HG03439 (cell line): ENCODE measurements at regions not wholly inside any gene's neighbourhood (a gene's known extent, or its start where the extent isn't known, plus 50 kb on each side); places are given as distances from the start of the nearest gene placed in this dataset.

Experiments used
- ATAC-seq: cut with Tn5 transposase; IDR thresholded peaks from one replicate; pipeline ENCODE4 v1.9.1; 2021; ENCODE audit warnings: mild to moderate bottlenecking, moderate library complexity; ENCODE audit not compliant: unreplicated experiment

GRCh38 chr20:50338479-50339391 is 148.1 kb downstream of the CEBPB start:
- ATAC-seq: peak; percentile 59

- no peak for ATAC-seq
Observed at GRCh38 chr20:50339466-50339901, 148.9 kb downstream of the CEBPB start.

DNA sequence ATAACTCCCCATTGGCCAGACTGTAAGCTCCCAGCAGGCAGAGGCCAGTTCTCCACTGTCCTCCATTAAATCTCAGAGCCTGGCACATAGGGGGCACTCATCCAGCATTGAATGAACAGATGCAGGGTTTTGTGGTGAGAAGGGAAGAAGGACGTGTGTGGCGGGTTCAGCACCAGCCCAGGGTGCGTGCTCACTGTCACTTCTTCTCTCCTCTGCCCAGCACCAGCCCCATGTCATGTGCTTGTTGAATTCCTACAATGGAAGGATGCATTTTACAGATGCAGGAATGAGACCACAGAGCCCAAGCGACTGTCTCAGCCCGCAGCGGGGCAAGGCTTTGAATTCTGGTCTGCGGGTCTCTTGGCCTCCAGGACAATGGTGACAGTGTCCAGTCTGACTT is 149.9 kb downstream of the CEBPB start:
- no peak for ATAC-seq

GRCh38 chr20:50341050-50341449 is 150.4 kb downstream of the CEBPB start:
- ATAC-seq: no peak

DNA sequence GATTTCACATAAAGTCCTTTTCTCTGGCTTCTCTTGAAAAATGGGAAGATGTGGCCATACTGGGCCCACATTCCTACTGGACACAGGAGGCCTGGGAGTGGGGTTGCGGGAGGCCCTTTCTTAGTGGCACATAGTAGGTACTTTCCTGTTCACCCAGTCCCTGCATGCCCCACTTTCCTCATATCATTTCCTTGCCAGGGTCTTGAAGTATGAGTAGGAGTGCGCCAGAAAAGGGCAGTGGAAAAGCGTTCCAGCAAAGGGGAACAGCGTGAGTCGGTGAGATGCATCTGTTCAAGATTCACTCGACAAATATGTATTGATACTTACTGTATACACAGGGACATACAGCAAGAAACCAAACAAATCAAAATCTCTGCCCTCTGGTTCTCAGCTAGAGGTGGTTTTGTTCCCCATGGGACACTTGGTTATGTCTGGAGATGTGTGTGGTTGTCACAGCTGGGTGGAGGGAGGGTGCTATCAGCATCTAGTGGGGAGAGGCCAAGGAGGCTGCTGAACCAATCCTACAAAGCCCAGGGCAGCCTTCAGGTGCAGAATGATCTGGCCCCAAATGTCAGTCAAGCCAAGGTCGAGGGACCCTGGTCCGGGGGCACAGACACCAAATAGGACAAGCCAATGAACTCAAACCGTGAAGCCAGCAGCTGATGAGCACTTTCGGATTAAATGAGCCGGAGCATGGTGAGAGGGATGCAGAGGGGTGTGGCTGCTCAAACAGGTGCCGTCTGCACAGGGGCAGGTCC is 151.4 kb downstream of the CEBPB start:
- ATAC-seq: no peak

- ATAC-seq: no peak
Observed at GRCh38 chr20:50342638-50343102, 152.0 kb downstream of the CEBPB start.

DNA sequence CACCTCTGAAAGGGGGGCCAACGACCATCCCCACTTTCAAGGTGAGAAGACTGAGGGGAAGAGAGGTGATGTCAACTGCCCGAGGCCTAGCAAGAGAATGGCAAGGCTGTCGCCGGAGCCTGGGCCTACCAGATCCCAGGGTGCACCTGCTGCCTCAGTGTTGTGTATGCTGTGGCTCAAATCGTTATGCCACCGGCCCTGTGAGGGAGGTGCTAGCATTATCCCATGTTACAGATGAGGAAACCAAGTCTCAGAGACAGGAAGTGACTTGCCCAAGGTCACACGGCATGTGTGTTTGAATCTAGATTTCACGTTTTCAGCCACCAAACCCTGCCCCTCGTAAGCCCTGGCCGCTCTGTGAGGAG is 152.5 kb downstream of the CEBPB start:
- ATAC-seq: no peak

DNA sequence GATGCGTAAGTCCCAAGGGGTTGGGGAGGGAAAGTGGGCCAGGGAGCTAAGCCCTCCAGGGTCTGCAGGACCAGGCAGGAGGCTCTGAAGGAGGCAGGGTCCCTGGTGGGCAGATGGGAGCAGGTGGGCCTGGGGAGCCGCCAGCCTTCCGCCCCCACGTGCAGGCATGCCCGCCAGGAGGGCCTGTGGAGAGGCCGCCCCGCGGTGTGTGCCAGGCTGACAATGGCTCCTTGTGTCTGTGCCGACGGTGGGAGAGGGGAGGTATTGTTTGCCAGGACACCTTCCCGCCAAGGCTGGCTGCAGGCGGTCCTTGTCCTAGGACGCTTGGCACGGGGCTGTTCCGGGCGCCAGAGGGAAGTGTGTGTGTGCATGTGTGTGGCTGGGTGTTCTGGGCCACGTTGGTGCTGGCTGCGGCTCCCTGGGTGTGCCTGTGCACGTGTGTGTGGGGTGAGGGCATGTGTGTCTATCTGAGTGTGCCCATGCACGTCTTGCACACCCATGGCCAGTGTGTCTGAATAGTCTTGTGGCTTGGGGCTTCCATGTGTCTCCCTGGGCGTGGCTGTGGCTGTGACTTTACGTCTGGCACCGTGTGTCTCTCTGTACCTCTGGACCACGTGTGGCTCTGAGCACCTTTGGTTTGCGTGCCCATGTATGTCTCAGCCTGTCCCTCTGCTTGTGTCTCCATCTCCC is 153.0 kb downstream of the CEBPB start:
- ATAC-seq: no peak

- no peak for ATAC-seq
Observed at GRCh38 chr20:50344232-50345071, 153.8 kb downstream of the CEBPB start.

GRCh38 chr20:50345712-50346373 is 155.2 kb downstream of the CEBPB start:
- no peak for ATAC-seq

DNA sequence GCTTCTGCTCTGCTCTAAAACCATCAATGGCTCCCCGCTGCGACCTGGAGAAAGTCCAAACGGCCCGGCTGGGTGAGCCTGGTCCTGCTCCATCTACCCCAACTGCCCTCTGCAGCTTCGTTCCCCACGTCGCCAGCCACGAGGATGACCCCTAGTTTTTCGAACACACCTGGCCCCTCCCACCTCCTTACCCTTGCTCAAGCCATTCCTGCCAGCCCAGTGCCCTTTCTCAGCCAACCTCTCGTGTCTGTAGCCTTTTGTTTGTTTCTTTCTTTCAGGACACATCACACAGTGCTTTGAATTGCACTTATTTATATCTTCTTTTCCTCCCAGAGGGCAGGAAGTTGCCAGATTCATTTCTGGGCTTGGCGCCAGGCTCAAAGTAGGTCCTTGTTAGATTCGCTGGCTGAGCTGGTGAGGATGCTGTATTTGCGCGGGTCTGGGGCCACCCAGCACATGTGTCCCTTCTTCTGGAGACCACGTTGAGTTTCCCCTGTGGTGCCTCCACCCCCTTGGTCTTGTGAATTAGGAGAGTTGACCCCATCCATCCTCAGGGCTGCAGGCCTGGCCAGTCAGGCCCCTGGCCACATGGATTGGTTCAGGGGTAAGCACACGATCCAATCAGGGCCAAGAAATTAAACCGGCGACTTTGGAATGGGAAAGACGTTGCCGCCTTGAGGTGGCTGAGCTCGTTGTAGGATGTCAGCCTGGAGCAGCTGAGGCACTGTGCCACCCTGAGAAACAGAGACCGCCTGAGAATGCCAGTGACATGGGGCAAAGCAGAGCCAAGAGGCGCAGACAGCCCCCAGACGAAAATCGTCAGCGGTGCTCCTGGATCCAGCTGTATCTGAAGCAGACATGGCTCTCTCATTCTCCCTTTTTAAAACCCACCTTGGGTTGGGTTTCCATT is 156.0 kb downstream of the CEBPB start:
- ATAC-seq: no peak

DNA sequence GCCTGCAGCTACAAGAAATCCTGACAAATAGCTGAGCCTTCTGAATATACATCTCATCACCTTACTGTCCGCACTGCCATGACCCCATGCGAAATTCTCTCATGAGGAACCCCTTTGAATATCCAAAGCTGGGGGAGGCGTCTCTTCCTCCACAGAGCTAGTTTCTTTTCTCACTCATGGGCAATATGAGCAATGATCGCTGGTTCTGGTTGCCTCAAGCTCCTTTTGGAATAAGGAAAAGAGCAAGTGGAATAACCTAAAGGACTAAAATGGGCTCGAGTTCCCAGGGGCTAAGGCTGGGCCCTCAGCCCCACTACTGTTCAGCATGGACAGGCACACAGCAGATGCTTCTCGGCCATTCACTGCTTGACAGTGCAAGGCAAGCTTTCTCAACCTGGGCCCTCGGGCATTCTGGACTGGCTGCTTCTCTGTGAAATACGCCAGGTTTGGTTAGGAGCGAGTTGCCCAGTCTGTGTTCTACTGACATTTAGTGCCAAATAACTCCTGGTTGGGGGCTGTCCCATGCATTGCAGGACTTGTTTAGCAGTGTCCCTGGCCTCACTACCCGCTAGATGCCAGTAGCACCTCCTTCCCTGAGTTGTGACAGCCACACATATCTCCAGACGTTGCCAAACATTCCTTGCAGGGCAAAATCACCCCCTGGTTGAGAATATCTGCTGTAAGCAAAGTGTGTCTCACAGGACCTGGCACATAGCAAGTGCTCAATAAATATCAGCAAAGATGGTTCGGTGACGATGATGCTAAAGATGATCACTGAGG is 156.8 kb downstream of the CEBPB start:
- no peak for ATAC-seq

GRCh38 chr20:50348096-50348495 is 157.5 kb downstream of the CEBPB start:
- no peak for ATAC-seq

- ATAC-seq: no peak
Observed at GRCh38 chr20:50350510-50351249, 159.5 kb upstream of the PTPN1 start.

GRCh38 chr20:50351541-50351940 is 158.6 kb upstream of the PTPN1 start:
- no peak for ATAC-seq

GRCh38 chr20:50353289-50353961 is 156.8 kb upstream of the PTPN1 start:
- no peak for ATAC-seq
